MM.1S (cell line): ENCODE measurements at regions not wholly inside any gene's neighbourhood (a gene's known extent, or its start where the extent isn't known, plus 50 kb on each side); places are given as distances from the start of the nearest gene placed in this dataset.

Experiments
- EZH2phosphoT487 ChIP-seq: fragments of 300-600 bp; sonication (generic); IDR thresholded peaks from 2 replicates; pipeline ENCODE4 v1.6.1; 2018; ENCODE audit warnings: antibody characterized with exemption, low read length
- TF ChIP-seq, protein P1 (sequence below): fragments of 300-600 bp; sonication (generic); IDR thresholded peaks from 2 replicates; pipeline ENCODE4 v1.5.1; 2016; ENCODE audit warnings: antibody characterized with exemption, low read length, mixed read lengths

DNA sequence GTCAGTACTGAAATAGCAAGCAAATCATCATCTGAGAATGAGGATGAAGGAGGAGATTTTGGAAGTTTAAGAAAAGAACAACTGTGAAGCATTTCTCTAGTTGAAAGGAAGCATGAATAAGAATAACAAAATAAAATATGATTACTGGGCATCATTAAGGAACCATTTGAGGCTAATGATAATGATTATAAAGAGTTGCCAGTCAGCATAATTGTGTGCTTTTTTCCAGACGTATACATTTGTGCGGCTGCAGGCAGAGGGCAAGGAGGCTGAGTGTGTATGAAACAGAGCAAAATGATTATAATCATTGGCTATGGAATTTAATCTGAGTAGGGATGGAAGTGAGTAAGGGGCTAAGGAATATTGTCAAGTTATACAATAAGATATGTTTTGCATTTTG, 218.7 kb upstream of the FUT9 start:
- TF ChIP-seq, protein P1, sequence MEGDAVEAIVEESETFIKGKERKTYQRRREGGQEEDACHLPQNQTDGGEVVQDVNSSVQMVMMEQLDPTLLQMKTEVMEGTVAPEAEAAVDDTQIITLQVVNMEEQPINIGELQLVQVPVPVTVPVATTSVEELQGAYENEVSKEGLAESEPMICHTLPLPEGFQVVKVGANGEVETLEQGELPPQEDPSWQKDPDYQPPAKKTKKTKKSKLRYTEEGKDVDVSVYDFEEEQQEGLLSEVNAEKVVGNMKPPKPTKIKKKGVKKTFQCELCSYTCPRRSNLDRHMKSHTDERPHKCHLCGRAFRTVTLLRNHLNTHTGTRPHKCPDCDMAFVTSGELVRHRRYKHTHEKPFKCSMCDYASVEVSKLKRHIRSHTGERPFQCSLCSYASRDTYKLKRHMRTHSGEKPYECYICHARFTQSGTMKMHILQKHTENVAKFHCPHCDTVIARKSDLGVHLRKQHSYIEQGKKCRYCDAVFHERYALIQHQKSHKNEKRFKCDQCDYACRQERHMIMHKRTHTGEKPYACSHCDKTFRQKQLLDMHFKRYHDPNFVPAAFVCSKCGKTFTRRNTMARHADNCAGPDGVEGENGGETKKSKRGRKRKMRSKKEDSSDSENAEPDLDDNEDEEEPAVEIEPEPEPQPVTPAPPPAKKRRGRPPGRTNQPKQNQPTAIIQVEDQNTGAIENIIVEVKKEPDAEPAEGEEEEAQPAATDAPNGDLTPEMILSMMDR, result no peak
- TF ChIP-seq EZH2phosphoT487, result no peak
